ENCODE measurements at regions not wholly inside any gene's neighbourhood (a gene's known extent, or its start where the extent isn't known, plus 50 kb on each side); places are given as distances from the start of the nearest gene placed in this dataset.

DNA sequence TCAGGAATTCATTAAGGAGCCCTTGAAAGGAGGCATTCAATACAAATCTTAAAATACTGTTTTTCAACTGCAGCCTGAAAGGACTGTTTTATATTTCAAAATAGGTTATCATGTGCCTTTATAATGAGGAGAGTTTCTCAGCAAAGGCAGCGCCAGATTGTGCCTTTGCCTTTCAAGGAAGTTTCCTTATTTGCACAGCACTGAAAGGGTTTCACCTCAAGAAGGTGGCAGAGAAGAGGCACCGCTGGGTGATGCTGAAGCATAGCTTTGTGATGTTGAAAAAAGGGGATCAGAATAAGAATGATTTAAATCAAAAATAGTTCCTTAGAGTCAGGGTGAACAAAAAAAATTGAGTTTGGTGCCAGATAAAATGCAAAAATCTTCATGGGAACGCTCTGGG, 601.0 kb upstream of the KIRREL3 start:
- no peak for DNase-seq (ENCODE audit: low spot score)

DNA sequence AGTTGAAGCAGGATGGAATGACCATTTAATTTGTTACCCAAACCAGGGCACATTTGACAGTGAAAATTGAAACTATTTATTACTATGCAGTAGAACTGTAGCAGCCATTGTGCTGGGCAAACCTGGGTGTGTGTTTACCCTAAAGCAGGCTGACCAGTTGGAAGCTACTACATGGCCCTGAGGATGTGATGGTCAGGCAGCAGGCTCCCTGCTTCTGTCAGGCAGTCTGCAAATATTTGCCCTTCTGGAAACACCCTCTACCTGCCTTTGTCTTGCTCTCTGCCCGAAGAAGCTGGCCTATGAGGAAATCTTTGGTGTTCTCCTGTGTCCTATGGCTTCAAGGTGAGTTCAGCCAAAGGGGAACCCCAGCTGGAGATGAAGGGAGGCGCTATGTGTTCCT, 600.1 kb upstream of the KIRREL3 start:
- DNase-seq (ENCODE audit: low spot score), result no peak

- DNase-seq (ENCODE audit: low spot score), result no peak
Measured at GRCh38 chr11:127598476-127598875, 597.9 kb upstream of the KIRREL3 start.

DNA sequence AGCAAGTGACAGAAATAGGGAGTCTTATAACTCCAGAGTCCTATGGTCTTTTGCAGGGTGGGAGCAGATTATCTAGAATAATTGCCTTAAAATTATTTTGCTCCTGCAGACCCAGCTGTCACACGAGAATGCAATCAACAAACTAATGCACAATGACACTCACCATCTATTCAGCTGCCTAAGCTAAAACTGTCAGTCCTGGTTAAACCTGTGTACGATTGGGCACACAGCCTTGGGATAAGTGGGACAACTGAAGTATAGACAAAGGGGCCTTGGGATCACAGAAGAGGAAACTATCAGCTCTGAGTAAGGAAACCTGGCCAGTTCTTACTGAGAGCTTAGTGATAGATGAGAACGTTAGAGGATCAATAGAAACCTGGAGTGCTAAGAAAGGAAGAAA, 595.9 kb upstream of the KIRREL3 start:
- no peak for DNase-seq (ENCODE audit: low spot score)

DNA sequence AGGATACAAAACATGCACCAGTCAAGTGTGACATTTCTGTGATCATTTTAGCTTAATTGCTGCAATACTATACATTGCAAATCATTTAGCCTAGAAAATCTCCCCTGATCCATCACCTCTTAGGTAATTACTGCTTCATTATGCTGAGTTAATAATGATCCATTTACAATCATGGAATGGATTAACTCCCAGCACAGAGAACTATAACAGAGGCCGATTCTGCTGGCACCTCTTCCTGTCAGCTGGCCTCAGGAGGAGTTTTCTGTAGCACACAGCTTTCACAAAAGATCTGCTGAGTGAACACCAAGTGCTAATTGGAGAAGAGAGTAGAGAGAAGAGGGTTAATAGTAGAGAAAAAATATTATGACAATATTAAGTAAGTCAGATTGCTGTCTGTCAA, 591.8 kb upstream of the KIRREL3 start:
- DNase-seq (ENCODE audit: low spot score), result no peak

GRCh38 chr11:127590314-127590713, 589.7 kb upstream of the KIRREL3 start:
- no peak for DNase-seq (ENCODE audit: low spot score)

DNA sequence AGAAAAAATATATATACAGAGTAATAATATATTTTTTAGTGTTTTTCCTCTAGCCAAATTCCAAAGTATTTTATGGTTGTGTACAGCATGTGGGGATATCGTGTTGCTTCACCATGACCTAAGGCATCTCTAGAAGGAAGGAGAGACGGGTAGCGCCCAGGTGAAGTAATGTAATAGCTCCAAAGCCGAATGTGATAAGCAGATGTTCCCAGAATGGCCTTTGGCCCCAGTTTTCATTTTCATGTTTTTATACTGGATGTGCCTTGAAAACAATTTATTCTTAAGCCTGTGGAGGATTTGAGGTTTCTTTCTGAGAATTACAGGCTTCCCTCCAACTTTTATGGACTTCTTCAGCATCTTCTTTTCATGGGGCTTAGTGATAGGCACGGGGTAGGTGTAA, 587.9 kb upstream of the KIRREL3 start:
- DNase-seq (ENCODE audit: low spot score), result no peak

DNA sequence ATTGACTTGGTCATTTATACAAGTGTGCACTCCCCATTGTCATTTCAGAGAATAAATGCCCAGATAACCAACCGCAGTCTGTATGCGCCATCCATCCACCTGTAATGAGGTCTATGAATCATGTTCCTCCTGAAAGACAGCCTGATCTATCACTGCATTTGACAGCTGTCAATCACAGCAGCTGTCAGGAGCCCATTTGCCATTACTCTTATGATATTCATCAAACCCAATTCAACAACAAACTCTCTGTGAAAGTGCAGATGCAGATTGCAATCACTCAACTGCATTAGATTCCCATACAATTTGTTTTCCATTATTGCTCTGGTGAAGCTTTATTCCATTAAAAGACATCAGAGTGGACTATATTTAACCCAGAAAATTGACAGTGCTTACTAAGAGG, 586.9 kb upstream of the KIRREL3 start:
- DNase-seq (ENCODE audit: low spot score), result no peak

GRCh38 chr11:127576210-127576609, 575.6 kb upstream of the KIRREL3 start:
- no peak for DNase-seq (ENCODE audit: low spot score)

- DNase-seq (ENCODE audit: low spot score), result no peak
Measured at GRCh38 chr11:127574478-127574877, 573.9 kb upstream of the KIRREL3 start.

GRCh38 chr11:127568891-127569290, 568.3 kb upstream of the KIRREL3 start:
- no peak for DNase-seq (ENCODE audit: low spot score)

GRCh38 chr11:127567237-127567932, 566.8 kb upstream of the KIRREL3 start:
- DNase-seq (ENCODE audit: low spot score), result no peak

- no peak for DNase-seq (ENCODE audit: low spot score)
Measured at GRCh38 chr11:127564810-127565209, 564.2 kb upstream of the KIRREL3 start.

DNA sequence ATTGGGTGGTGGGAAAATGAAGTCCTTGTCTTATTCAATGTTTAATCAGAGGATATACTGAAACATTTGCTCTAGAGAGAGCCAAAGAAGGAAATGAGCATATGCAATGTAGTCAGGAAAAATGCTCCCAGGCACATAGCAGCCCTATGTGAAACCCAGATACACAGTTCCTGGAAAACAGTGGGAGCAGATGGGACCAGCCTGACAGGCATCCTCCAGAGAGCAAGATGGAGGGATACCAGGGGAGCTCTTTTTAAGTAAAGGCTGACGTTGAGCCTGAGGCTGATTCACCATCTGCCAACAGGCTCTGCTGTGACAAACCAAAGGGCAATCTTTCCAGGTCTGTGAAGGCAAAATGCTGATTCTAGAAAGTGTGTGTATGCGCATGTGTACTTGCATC, 559.4 kb upstream of the KIRREL3 start:
- no peak for DNase-seq (ENCODE audit: low spot score)

DNA sequence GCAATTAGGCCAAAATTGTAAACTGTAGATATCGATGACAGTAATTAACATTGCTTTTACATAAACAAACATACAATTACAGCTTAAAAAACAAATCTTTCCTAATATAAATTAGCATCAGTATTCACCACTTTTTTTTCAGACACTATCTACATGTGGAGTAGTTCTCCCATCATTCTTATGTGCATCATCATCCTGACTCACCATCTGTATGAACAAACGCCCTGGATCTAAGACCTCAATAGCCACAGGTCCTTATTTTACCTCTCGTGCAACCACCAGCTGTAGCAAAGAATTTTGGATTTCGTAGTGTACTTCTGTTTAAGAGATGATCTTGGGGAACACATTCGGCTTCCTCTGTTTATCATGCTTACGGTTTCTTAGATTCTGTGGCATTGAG, 551.9 kb upstream of the KIRREL3 start:
- no peak for DNase-seq (ENCODE audit: low spot score)

DNA sequence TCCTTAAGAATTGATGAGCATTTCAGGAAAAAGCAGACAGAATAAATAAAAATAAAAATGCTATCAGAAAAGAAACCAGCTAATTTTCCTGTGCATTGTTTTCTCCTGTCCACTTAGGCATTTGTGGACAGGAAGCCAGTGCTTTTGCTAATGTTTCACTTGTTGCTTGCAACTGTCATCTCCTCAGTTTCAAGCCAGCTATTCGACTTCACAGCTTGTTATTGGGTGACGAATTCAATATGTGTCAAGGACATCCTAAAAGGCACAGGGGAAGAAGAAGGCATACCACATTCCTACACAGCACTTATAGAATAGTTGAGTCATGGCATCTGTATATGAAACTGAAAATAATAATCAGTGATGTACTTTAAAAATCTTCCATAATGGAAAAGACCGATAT, 530.6 kb upstream of the KIRREL3 start:
- no peak for DNase-seq (ENCODE audit: low spot score)

GRCh38 chr11:127528297-127528696, 527.7 kb upstream of the KIRREL3 start:
- no peak for DNase-seq (ENCODE audit: low spot score)

DNA sequence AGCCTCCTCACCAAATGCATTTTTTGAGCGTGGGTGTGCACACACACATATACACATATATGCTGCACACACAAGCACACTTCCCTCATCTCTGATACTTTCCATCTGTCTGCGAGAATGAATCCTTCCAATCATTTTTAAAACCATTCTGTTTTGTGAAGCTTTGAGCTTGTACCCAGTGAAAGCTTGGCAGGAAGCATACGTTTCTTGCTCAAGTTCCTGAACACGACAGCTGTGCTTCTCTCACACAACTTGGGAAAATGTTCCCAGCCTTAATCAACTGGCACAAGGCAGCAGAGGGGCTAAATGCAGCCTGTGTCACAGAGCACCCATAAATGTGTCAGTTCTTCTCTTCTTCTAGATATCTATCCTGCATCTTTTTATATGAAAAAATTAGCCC, 524.0 kb upstream of the KIRREL3 start:
- no peak for DNase-seq (ENCODE audit: low spot score)

DNA sequence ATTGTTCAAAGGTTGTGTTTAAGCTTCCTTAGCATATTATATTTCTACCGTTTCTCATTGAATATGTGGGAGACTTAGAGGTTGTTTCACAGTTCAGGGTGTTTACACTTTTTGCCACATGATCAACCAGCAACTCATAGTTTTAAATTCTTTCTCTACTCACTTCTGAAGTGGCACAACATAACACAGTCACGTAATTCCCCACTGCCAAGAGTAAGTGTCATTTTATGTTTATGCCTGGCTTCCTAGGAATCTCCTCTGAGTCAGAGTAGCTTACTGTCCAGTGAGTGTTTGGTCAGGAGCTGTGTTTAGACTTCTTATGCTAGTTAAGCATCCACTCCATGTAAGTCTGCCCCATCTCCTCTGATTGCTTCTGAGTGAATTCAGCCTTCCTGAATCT, 520.8 kb upstream of the KIRREL3 start:
- peak; percentile 30 for DNase-seq (ENCODE audit: low spot score)

DNA sequence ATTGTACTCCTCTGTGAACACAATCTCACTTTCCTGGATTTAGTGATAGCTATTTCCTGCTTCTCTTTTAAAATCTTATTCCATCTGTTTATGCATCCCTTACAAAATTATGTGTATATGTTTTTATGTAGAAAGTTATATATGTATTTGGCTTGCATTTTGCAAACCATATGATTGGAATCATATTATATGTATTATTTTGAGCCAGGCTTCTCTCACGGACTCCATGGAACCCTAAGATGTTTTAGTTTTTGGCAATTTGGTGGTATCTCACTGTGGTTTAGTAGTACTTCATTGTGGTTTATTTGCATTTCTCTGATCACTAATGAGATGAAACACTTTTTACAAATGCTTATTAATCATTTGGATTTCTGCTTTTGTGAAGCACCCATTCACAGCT, 507.3 kb upstream of the KIRREL3 start:
- no peak for DNase-seq (ENCODE audit: low spot score)

DNA sequence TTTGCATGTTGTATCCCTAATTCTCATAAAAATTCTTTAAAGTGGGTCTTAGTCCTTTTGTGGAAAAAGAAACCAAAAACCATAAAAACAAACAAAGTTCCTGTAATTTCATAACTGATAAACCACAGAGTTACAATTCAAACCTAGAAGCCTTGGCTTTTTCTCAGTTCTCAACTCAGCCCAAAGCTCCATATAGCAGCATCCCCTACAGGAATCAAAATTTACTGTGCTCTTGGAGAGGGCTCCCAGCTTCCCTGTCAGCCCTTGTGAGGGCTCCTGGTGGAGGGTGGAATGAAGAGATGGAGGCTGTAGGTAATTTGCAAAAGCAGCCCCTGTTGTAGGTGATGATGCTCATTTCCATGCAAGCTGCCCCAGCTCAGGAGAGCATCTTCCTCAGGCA, 506.1 kb upstream of the KIRREL3 start:
- DNase-seq (ENCODE audit: low spot score), result no peak

GRCh38 chr11:127506126-127506525, 505.6 kb upstream of the KIRREL3 start:
- DNase-seq (ENCODE audit: low spot score), result no peak

- DNase-seq (ENCODE audit: low spot score), result no peak
Measured at GRCh38 chr11:127496165-127496564, 495.6 kb upstream of the KIRREL3 start.

GRCh38 chr11:127493330-127494022, 492.9 kb upstream of the KIRREL3 start:
- DNase-seq (ENCODE audit: low spot score), result no peak

Data from AG08396 (cell line).